ENCODE measurements at regions not wholly inside any gene's neighbourhood (a gene's known extent, or its start where the extent isn't known, plus 50 kb on each side); places are given as distances from the start of the nearest gene placed in this dataset.
"Not testable (repeated sequence)": the region's sequence is repeated elsewhere in the genome, so short reads cannot be mapped to it uniquely, and the experiment has no call there.

GRCh38 chr16:79972053-79972704 lies 371.6 kb upstream of the MAF start:
- DNase-seq: no peak

- no peak for DNase-seq
Observed at GRCh38 chr16:79971237-79971572, 370.7 kb upstream of the MAF start.

- DNase-seq: peak; percentile 1
Observed at GRCh38 chr16:79970551-79971236, 370.2 kb upstream of the MAF start.

- DNase-seq: no peak
Observed at GRCh38 chr16:79970087-79970486, 369.6 kb upstream of the MAF start.

- DNase-seq: no peak
Observed at GRCh38 chr16:79969458-79969857, 368.9 kb upstream of the MAF start.

GRCh38 chr16:79966226-79966625 lies 365.7 kb upstream of the MAF start:
- DNase-seq: no peak

- DNase-seq: no peak
Observed at GRCh38 chr16:79965718-79966117, 365.2 kb upstream of the MAF start.

GRCh38 chr16:79964104-79964503 lies 363.6 kb upstream of the MAF start:
- no peak for DNase-seq

GRCh38 chr16:79962962-79963361 lies 362.4 kb upstream of the MAF start:
- no peak for DNase-seq

GRCh38 chr16:79959226-79959625 lies 358.7 kb upstream of the MAF start:
- no peak for DNase-seq

GRCh38 chr16:79954921-79955705 lies 354.6 kb upstream of the MAF start:
- no peak for DNase-seq

- DNase-seq: no peak
Observed at GRCh38 chr16:79950932-79951719, 350.6 kb upstream of the MAF start.

GRCh38 chr16:79949417-79949816 lies 348.9 kb upstream of the MAF start:
- DNase-seq: no peak

GRCh38 chr16:79947771-79948170 lies 347.2 kb upstream of the MAF start:
- DNase-seq: no peak

GRCh38 chr16:79946252-79946651 lies 345.7 kb upstream of the MAF start:
- DNase-seq: no peak

GRCh38 chr16:79943736-79944135 lies 343.2 kb upstream of the MAF start:
- peak; percentile 35 for DNase-seq

- DNase-seq: no peak
Observed at GRCh38 chr16:79938575-79938974, 338.0 kb upstream of the MAF start.

- DNase-seq: not testable (repeated sequence)
Observed at GRCh38 chr16:79937671-79938070, 337.1 kb upstream of the MAF start.

- DNase-seq: no peak
Observed at GRCh38 chr16:79933603-79934002, 333.1 kb upstream of the MAF start.

GRCh38 chr16:79932572-79932971 lies 332.0 kb upstream of the MAF start:
- no peak for DNase-seq

GRCh38 chr16:79931721-79932120 lies 331.2 kb upstream of the MAF start:
- no peak for DNase-seq

- no peak for DNase-seq
Observed at GRCh38 chr16:79929260-79929965, 328.9 kb upstream of the MAF start.
